M059J (cell line): ENCODE measurements at regions not wholly inside any gene's neighbourhood (a gene's known extent, or its start where the extent isn't known, plus 50 kb on each side); places are given as distances from the start of the nearest gene placed in this dataset.

Experiments used
- DNase-seq: peaks from one replicate; pipeline ENCODE4 v3.0.0-alpha.2; 2012; ENCODE audit warnings: low read depth

- peak; percentile 56 for DNase-seq
These were observed 53.1 kb upstream of the HMCN1 start for GRCh38 chr1:185681034-185681633.

GRCh38 chr1:185680453-185680852 lies 53.7 kb upstream of the HMCN1 start:
- DNase-seq: no peak

- no peak for DNase-seq
These were observed 55.0 kb upstream of the HMCN1 start for GRCh38 chr1:185679220-185679619.

- DNase-seq: no peak
These were observed 57.2 kb upstream of the HMCN1 start for GRCh38 chr1:185676969-185677368.

GRCh38 chr1:185674201-185674600 lies 60.0 kb upstream of the HMCN1 start:
- DNase-seq: no peak

- no peak for DNase-seq
These were observed 61.4 kb upstream of the HMCN1 start for GRCh38 chr1:185672719-185673360.

- DNase-seq: peak; percentile 51
These were observed 64.0 kb upstream of the HMCN1 start for GRCh38 chr1:185670187-185670627.

GRCh38 chr1:185668013-185668412 lies 66.2 kb upstream of the HMCN1 start:
- no peak for DNase-seq

- DNase-seq: no peak
These were observed 67.6 kb upstream of the HMCN1 start for GRCh38 chr1:185666582-185666981.

GRCh38 chr1:185663771-185664296 lies 70.4 kb upstream of the HMCN1 start:
- no peak for DNase-seq

GRCh38 chr1:185663332-185663731 lies 70.9 kb upstream of the HMCN1 start:
- DNase-seq: no peak

GRCh38 chr1:185661971-185662370 lies 72.2 kb upstream of the HMCN1 start:
- no peak for DNase-seq

GRCh38 chr1:185656663-185657062 lies 77.5 kb upstream of the HMCN1 start:
- DNase-seq: no peak

- DNase-seq: no peak
These were observed 79.3 kb upstream of the HMCN1 start for GRCh38 chr1:185654952-185655314.

- peak; percentile 78 for DNase-seq
These were observed 79.8 kb upstream of the HMCN1 start for GRCh38 chr1:185654199-185654951.

- no peak for DNase-seq
These were observed 80.6 kb upstream of the HMCN1 start for GRCh38 chr1:185653615-185654014.

GRCh38 chr1:185652348-185652747 lies 81.8 kb upstream of the HMCN1 start:
- peak; percentile 27 for DNase-seq

GRCh38 chr1:185650602-185651230 lies 83.5 kb upstream of the HMCN1 start:
- no peak for DNase-seq

GRCh38 chr1:185648858-185649589 lies 85.2 kb upstream of the HMCN1 start:
- no peak for DNase-seq

GRCh38 chr1:185647597-185648267 lies 86.5 kb upstream of the HMCN1 start:
- DNase-seq: peak; percentile 78

GRCh38 chr1:185646202-185646683 lies 87.9 kb upstream of the HMCN1 start:
- peak; percentile 100 for DNase-seq
